PC-3 (cell line): ENCODE measurements at regions not wholly inside any gene's neighbourhood (a gene's known extent, or its start where the extent isn't known, plus 50 kb on each side); places are given as distances from the start of the nearest gene placed in this dataset.

Experiments used
- EZH2 ChIP-seq: fragments of 300-600 bp; sonication (generic); IDR thresholded peaks from one replicate; pipeline ENCODE4 v1.6.1; 2017; ENCODE audit warnings: antibody characterized with exemption, mild to moderate bottlenecking, low read length; ENCODE audit not compliant: unreplicated experiment
- EZH2phosphoT487 ChIP-seq: fragments of 300-600 bp; sonication (generic); IDR thresholded peaks from 2 replicates; pipeline ENCODE4 v1.6.1; 2018; ENCODE audit warnings: mild to moderate bottlenecking, antibody characterized with exemption, low read length, borderline replicate concordance

DNA sequence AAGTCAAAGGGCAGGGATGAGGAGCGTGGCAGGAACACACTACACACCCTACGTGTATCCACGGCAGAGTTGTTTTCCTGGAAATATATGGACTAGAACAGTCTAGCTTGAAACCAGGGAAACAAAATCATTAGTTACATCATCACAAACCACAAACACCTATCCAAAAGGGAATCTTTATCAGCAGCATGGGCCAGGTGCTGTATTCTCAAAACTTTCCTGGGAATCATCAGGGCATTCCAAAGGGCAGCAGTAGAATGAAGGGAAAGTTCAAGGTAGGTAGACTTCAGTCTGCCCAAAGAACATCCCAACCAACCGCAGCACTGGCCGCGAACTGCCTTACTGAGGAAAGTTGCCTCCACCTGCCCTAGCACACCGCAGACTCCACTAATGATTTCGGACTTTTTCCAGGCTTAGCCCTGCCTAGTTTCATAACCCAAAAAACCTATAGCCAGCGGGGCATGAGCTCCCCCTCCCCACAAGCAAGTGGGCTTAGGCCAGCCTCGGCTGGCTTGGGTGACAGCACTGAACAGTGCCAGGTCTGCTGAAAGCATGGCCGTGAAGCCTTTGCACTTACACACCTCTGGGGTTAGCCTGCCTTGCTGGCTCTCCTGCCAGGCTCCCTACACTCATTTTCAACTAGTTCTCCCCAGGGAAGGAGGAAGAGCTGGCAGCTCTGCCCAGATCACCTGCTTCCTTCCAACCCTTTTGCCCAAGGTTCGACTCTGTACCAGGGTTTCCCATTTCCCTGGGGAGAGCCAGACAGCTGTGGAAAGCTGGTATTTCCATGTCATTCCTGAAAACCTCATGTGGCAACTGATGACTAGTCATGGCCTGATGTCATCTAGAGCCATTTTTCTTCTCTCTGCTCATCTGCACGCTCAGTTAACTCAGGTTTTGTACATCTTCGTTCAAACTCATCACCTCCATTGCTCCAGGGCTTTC is 77.3 kb upstream of the UBAC2 start:
- TF ChIP-seq EZH2phosphoT487 (no peak), EZH2 (no peak)
